Mesothelial cell of epicardium (in vitro differentiated cells): ENCODE measurements at regions not wholly inside any gene's neighbourhood (a gene's known extent, or its start where the extent isn't known, plus 50 kb on each side); places are given as distances from the start of the nearest gene placed in this dataset.
A peak's percentile ranks its signal among the peaks of the same experiment; 100 is the strongest.

Source experiments
- DNase-seq, 2 experiments: peaks; one replicate each; pipeline ENCODE4 v3.0.0; 2021; ENCODE audit warnings: low spot score in 2 of 2; ENCODE audit not compliant: unreplicated experiment in 2 of 2
- H3K27ac Mint-ChIP-seq: 2 replicates; pipeline ENCODE4 v1.8.0; 2021; ENCODE audit warnings: mixed read lengths
- H3K27me3 Mint-ChIP-seq: 2 replicates; pipeline ENCODE4 v1.8.0; 2021; ENCODE audit warnings: low read depth, mixed read lengths
- H3K36me3 Mint-ChIP-seq: 2 replicates; pipeline ENCODE4 v1.8.0; 2021; ENCODE audit warnings: mixed read lengths
- H3K4me1 Mint-ChIP-seq: 2 replicates; pipeline ENCODE4 v1.8.0; 2021; ENCODE audit warnings: mixed read lengths
- H3K4me3 Mint-ChIP-seq: 2 replicates; pipeline ENCODE4 v1.8.0; 2021; ENCODE audit warnings: mild to moderate bottlenecking, moderate library complexity, mixed read lengths
- H3K9me3 Mint-ChIP-seq: 2 replicates; pipeline ENCODE4 v1.8.0; 2021; ENCODE audit warnings: mixed read lengths
- TF ChIP-seq, protein P1 (sequence below): fragments of 200-600 bp; sonication (generic); IDR thresholded peaks from one replicate; pipeline ENCODE4 v1.5.0; 2021; ENCODE audit warnings: antibody characterized with exemption; ENCODE audit not compliant: unreplicated experiment

DNA sequence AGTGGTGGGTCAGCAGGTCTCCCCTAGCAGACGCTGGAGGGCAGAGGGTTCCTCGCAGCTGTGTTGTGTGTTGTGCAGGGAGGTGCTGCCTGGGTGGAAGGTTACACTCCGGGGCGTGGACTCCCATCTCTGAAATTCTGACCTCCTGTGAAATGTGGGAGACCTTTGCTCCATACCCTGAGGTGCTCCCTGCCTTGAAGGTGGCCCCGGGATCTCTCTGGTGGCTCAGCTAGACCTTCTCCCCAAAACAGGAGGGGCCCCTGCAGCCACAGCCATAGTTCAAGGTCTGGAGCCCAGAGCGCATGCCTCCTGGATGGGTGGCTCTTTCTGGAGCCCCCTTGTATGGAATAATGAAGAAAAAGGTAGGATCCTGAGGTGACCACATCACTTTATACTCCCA, 70.2 kb downstream of the SOX1 start:
- no peak overlapping the region for H3K4me3 Mint-ChIP-seq
- no peak for DNase-seq
- no peaks in the 10 kb centered on the region for H3K36me3 Mint-ChIP-seq
- H3K27ac Mint-ChIP-seq, result no peak overlapping the region
- no peaks in the 10 kb centered on the region for H3K4me1 Mint-ChIP-seq
- H3K27me3 Mint-ChIP-seq, result peaks cover 80% of the 10 kb centered on the region
- TF ChIP-seq, protein P1, sequence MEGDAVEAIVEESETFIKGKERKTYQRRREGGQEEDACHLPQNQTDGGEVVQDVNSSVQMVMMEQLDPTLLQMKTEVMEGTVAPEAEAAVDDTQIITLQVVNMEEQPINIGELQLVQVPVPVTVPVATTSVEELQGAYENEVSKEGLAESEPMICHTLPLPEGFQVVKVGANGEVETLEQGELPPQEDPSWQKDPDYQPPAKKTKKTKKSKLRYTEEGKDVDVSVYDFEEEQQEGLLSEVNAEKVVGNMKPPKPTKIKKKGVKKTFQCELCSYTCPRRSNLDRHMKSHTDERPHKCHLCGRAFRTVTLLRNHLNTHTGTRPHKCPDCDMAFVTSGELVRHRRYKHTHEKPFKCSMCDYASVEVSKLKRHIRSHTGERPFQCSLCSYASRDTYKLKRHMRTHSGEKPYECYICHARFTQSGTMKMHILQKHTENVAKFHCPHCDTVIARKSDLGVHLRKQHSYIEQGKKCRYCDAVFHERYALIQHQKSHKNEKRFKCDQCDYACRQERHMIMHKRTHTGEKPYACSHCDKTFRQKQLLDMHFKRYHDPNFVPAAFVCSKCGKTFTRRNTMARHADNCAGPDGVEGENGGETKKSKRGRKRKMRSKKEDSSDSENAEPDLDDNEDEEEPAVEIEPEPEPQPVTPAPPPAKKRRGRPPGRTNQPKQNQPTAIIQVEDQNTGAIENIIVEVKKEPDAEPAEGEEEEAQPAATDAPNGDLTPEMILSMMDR, result no peak
- no peaks in the 10 kb centered on the region for H3K9me3 Mint-ChIP-seq

DNA sequence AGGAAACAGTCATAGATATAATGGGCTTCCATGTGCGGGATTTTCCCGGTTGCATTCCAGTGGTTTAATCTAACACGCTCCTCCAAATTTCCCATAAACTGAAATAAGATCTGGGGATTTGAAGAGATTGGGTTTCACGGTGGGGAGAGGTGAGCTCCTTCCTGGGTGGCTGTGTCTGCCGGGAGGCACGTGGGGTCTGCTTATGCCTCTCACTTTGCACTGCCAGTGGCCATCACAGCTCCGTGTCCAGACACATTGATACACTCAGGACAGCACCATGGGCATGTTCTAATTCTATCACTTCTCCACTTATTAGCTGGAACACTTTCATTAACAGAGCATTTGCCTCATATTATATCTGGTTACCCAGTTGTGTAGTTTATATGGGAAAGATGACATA, 73.4 kb downstream of the SOX1 start:
- no peaks in the 10 kb centered on the region for H3K9me3 Mint-ChIP-seq
- no peaks in the 10 kb centered on the region for H3K36me3 Mint-ChIP-seq
- H3K4me1 Mint-ChIP-seq, result no peaks in the 10 kb centered on the region
- peaks cover 67% of the 10 kb centered on the region for H3K27me3 Mint-ChIP-seq
- DNase-seq, result no peak
- H3K27ac Mint-ChIP-seq, result no peak overlapping the region
- H3K4me3 Mint-ChIP-seq, result no peak overlapping the region
- TF ChIP-seq, protein P1, result no peak

DNA sequence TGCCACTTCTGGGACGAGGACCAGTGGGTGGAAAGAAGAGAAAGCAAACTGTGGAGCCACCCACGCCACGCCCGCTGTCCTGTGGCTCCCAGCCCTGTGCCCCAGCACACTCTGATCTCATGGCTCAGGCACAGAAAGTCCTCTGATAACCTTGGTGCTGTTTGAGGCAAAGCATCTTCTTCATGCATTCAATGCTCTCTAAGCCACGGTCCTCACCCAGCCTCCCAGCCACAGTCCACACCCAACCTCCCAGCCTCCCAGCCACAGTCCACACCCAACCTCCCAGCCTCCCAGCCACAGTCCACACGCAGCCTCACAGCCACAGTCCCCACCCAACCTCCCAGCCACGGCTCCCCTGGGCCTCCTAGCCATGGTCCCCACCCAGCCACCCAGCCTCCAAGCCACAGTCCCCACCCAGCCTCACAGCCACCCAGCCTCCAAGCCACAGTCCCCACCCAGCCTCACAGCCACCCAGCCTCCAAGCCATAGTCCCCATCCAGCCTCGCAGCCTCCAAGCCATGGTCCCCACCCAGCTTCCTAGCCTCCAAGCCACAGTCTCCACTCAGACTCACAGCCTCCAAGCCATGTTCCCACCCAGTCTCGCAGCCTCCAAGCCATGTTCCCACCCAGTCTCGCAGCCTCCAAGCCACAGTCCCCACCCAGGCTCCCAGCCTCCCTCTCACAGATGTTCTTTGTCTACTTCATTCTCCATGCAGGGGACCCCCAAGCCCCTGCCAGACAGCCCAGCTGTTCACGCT, 74.9 kb downstream of the SOX1 start:
- Mint-ChIP-seq H3K27me3 (peaks cover 56% of the 10 kb centered on the region), H3K4me3 (no peak overlapping the region), H3K27ac (no peak overlapping the region), H3K9me3 (no peaks in the 10 kb centered on the region), H3K4me1 (no peaks in the 10 kb centered on the region), H3K36me3 (no peaks in the 10 kb centered on the region)
- TF ChIP-seq, protein P1, result no peak
- no peak for DNase-seq

DNA sequence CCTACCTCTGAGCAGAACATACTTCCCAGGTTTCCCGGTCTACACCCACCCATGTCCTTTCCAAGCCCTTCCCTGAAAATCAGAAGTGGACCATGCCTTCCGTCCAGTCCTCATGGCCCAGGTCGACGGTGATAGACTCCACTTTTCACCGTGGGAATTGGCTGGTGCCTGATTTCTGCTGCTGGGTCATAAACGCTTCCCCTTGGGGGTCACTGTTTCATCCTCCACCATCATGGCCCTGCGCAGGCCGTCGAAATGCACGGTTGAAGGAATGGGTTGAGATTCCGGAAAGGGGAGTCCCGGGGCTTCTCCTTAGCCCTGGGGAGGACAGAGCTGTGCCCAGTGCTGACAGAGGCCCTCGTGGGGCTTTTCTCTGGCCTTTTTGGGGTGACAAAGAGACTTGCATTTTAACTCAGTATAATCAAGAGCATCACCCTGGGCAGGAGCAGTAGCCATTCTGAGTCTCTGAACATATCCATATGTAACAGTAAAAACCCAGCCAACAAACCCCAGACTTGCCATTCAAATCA, 75.5 kb downstream of the SOX1 start:
- H3K27me3 Mint-ChIP-seq, result peaks cover 49% of the 10 kb centered on the region
- H3K27ac Mint-ChIP-seq, result no peak overlapping the region
- H3K4me3 Mint-ChIP-seq, result no peak overlapping the region
- TF ChIP-seq, protein P1, result no peak
- H3K9me3 Mint-ChIP-seq, result no peaks in the 10 kb centered on the region
- H3K4me1 Mint-ChIP-seq, result no peaks in the 10 kb centered on the region
- H3K36me3 Mint-ChIP-seq, result no peaks in the 10 kb centered on the region
- peak in 1 of 2 experiments; percentile 26 for DNase-seq

DNA sequence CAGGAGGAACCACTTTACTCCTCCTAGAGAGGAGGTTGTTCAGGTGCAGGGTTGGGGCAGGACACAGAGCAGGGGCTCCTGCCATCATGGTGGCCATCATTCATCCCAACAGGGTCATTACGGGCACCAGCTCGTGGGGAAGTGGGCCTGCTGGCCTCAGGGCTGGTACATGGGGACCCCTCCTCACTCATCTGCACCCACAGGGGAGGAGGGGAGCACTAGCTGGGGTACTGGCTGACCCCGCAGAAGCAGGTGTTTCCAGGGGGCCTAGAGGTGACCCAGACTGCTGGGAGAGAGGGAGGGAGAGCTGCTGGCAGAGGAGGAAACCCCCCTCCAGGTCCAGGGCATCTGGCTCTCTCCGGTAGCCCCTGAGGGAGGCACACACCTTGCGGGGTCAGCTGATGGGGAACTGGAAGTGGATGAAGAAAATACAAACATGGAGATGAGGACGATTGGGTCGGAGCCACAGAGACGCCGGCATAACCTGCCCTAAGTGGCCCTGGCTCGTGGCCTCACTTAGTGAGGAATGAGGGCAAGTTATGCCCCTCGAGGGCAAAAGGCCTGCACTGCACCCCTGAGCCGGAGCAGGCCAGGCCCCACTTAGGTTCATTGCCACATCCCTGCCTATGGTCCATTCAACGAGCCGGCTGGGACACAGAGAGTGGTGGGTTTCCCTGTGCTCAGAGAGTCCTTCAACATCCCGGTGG, 76.2 kb downstream of the SOX1 start:
- H3K27ac Mint-ChIP-seq, result no peak overlapping the region
- no peaks in the 10 kb centered on the region for H3K36me3 Mint-ChIP-seq
- no peaks in the 10 kb centered on the region for H3K9me3 Mint-ChIP-seq
- DNase-seq, result peak in 1 of 2 experiments; percentile 36
- TF ChIP-seq, protein P1, result no peak
- no peaks in the 10 kb centered on the region for H3K4me1 Mint-ChIP-seq
- H3K27me3 Mint-ChIP-seq, result peaks cover 44% of the 10 kb centered on the region
- no peak overlapping the region for H3K4me3 Mint-ChIP-seq
